ENCODE measurements at regions not wholly inside any gene's neighbourhood (a gene's known extent, or its start where the extent isn't known, plus 50 kb on each side); places are given as distances from the start of the nearest gene placed in this dataset.
"Not testable (repeated sequence)": the region's sequence is repeated elsewhere in the genome, so short reads cannot be mapped to it uniquely, and the experiment has no call there.

DNA sequence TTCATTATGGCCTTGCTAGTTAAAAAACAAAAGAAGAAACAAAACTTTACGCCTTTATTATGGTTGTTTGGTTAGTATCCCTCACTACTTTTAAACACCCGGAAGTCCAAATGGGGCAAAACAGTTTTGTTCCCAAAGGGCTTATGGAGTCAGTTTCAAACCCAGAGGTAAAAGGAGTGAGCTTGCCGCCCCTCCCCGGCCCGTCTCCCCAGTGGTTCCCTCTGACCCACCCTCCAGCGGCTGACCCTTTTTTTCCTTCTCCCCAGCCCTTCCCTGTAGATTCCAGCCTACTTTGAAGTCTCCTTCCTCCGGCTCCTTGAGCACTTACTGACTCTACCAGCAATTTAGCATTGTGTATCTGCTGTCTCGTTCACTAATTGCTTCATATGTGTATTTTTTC is 209.2 kb downstream of the ICOS start:
- no peak for DNase-seq

GRCh38 chr2:204147040-204147439 is 210.5 kb downstream of the ICOS start:
- DNase-seq: not testable (repeated sequence)

- no peak for DNase-seq
Observed at GRCh38 chr2:204150721-204151120, 214.2 kb downstream of the ICOS start.

GRCh38 chr2:204152616-204153015 is 216.1 kb downstream of the ICOS start:
- DNase-seq: no peak

GRCh38 chr2:204154863-204155262 is 218.3 kb downstream of the ICOS start:
- DNase-seq: no peak

GRCh38 chr2:204156456-204156855 is 219.9 kb downstream of the ICOS start:
- no peak for DNase-seq

- no peak for DNase-seq
Observed at GRCh38 chr2:204157684-204158083, 221.1 kb downstream of the ICOS start.

DNA sequence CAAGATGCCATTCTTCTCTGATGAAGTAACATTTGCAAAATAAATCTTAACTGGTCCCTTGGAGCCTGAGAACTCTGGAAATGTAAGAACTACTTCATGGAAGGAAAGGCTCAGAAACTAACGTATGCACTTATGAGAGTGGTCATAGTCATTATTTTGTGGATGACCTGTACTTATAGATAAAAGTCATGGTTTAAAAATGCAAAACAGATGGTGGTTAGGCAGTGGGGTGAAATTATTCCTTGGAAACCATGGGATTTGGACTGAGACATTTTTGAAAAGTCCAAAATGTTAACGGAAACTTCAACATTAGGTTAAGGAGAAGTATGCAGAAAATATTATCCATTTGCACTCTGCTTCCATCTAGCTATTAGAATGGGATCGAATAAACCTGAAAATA is 223.0 kb downstream of the ICOS start:
- no peak for DNase-seq

DNA sequence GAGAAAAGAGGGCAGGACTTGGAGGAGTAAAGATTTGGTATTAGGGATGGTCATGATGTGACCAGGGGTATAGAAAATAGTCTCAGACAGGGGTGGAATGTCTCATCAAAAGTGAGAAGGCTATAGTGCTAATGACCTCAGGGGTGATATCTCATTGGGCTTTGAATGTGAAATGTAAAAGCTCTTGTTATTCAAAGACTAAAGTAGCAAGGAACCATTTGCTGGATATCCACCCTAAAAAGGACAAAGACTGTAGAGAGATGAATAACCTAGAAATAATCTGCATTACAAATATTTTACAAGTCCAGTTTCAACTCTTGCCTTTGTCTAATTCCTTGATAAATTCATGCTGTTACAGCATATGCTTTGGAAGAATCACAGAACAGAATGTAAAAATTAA is 224.4 kb downstream of the ICOS start:
- DNase-seq: no peak

- no peak for DNase-seq
Observed at GRCh38 chr2:204161886-204162285, 225.3 kb downstream of the ICOS start.

- DNase-seq: no peak
Observed at GRCh38 chr2:204166961-204167360, 230.4 kb downstream of the ICOS start.

DNA sequence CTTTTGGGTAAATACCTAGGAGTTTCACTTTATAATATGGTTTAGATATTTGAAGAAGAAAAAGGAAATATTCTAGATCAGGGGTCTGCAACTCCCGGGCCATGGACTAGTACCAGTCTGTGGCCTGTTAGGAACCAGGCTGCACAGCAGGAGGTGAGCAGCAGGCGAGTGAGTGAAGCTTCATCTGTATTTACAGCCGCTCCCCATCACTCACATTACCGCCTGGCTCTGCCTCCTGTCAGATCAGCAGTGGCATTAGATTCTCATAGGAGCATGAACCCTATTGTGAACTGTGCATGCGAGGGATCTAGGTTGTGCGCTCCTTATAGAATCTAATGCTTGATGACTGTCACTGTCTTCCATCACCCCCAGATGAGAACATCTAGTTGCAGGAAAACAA is 231.1 kb downstream of the ICOS start:
- DNase-seq: not testable (repeated sequence)

DNA sequence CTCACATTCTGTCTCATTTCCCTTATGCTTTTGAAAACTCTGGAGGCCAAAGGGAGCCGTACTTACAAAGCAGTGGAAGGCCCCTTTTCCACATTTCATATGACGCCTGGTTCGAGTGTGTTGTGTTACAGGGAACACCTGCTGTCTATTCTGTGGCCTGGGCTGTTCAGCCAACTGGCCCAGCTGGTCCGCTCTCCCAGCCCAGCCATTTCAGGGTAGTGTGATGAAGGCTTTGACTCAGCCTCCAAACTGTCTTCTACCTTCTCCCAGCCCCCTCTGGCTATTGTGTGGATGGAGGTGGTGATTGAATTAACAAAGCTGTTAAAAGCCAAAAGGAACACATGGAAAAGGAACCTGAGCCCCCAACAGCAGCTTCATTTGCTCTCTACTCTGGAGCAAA is 233.8 kb downstream of the ICOS start:
- DNase-seq: no peak

GRCh38 chr2:204171432-204172144 is 235.0 kb downstream of the ICOS start:
- no peak for DNase-seq

DNA sequence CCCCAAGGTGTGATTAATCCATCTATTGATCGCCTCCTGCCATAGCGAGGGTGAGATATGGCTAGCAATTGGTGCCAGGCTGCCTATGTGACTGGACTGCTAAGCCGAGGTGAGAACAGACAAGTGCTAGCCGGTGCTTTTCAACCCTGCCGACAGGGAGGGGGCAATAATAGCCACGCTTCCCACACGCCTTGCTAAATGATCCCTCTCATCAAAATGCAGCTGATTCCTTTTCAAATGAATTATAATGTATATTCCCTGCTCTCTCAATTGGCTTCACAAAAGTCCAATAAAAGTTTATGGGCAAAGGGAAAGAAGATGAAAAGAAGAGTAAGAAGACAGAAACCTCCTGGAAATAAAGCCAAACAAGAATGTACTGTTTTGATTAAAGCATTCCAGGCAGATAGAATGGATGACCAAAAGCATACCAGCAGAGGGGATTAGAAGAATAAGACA is 235.6 kb downstream of the ICOS start:
- DNase-seq: no peak

GRCh38 chr2:204174034-204174433 is 237.5 kb downstream of the ICOS start:
- no peak for DNase-seq

GRCh38 chr2:204175552-204176271 is 239.1 kb downstream of the ICOS start:
- no peak for DNase-seq

DNA sequence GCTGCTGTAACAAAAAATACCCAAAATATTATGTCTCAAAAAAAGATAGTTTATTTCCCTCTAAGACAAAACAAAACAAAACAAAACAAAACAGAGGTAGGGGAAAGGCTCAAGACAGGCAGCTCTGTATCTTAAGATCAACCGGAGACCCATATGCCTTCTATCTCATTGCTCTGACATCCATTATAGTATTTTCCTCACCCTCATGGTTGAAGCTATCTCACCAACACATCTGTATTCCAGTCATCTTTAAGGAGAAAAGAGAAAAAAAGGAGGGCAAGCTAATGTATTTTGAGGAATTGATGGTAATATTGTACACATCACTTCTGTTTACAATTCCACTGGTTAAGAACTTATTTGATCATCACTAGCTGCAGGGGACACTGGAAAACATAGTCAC is 239.7 kb downstream of the ICOS start:
- DNase-seq: no peak

GRCh38 chr2:204177251-204177976 is 240.9 kb downstream of the ICOS start:
- DNase-seq: no peak

DNA sequence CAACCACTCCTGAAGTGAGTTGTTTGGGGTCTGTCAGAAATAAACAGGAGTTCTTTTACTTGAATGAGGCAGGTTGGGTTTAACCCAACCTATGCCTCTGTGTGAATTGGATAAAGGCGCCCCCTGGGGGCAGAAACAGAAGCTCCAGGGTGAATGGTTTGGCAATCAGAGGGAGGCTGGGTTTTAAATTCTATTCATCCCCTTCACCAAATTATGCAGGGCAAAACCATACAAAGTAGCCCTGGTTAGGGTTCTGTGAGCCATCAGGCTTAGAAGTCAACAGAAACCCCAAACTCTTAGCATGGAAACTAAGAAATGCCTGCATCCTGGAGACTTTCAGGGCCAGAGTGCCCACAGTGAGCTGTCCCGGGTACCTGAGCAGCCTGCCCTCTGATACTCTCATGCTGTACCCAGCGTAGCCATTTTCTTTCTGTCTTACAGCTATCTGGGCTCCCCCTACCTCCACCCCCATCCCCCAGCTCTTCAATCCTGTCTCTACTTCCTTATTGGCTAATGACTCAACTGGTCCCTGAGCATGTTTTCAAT is 241.5 kb downstream of the ICOS start:
- no peak for DNase-seq

DNA sequence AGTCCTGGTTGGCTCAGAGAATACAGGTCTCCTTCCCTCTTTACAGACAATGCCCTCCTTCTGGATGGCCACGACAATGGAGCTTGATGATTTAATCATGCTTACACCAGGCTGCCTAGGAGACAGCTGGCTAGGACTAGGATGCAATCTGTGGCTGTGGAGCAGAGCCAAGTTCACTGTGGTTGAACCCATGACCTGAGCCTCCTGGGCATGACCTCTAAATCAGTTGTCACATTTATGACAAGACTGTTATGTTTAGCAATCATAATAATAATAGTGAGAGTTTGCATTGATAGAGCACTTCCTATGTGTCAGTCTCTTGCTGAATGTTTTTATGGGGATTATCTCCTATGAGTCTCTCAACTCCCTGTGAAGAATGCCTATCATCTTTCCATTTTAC is 244.1 kb downstream of the ICOS start:
- DNase-seq: no peak

GRCh38 chr2:204183608-204184007 is 247.0 kb downstream of the ICOS start:
- DNase-seq: no peak

- DNase-seq: no peak
Observed at GRCh38 chr2:204184226-204184625, 247.7 kb downstream of the ICOS start.
